Endothelial cell of umbilical vein (primary cell): ENCODE measurements at regions not wholly inside any gene's neighbourhood (a gene's known extent, or its start where the extent isn't known, plus 50 kb on each side); places are given as distances from the start of the nearest gene placed in this dataset.

Experiments used
- BruUV-seq: library from RNA; stranded (reverse); fragments of 400-500 nt; replicated peaks from 2 replicates; lab custom pipeline; 2021; lab: Mats Ljungman, UMichigan
- CTCF ChIA-PET: fragments of 300-600, 350-600 bp; sonication (Branson Sonifier 250); formaldehyde crosslinking; loops from one replicate; lab custom pipeline; 2021; ENCODE audit warnings: antibody characterized with exemption, inconsistent platforms; lab: Charles Lee
- POLR2A ChIA-PET: fragments of 300-600, 350-600 bp; sonication (Branson Sonifier 250); formaldehyde crosslinking; loops from one replicate; lab custom pipeline; 2021; ENCODE audit warnings: antibody characterized with exemption, inconsistent platforms; lab: Charles Lee
- DNase-seq: peaks from one replicate; pipeline ENCODE4 v3.0.0-alpha.2; 2011; ENCODE audit warnings: low read depth, low spot score
- FAIRE-seq: peaks from 2 replicates; lab custom pipeline; 2011; peaks lifted over from hg19 to GRCh38; lab: Jason Lieb, UNC
- H2AFZ ChIP-seq: 2 replicates; pipeline ENCODE4 v1.6.0; 2012; ENCODE audit warnings: low read depth, low read length, control low read depth, inconsistent platforms
- H3K27ac ChIP-seq: 2 replicates; pipeline ENCODE4 v1.5.1; 2011; ENCODE audit warnings: low read depth, mild to moderate bottlenecking, control low read depth, low read length, moderate library complexity; ENCODE audit not compliant: insufficient read depth
- H3K27me3 ChIP-seq, 2 experiments: 2 replicates each; pipeline versions ENCODE4 v1.6.0 to v1.6.1; 2011; ENCODE audit warnings: low read length in 2 of 2, mixed read lengths in 1 of 2; ENCODE audit not compliant: control insufficient read depth in 2 of 2, insufficient read depth in 2 of 2
- H3K36me3 ChIP-seq, 2 experiments: 2 replicates in 1 of 2; 3 replicates in 1 of 2; pipeline ENCODE4 v1.5.1; 2011; ENCODE audit warnings: low read length in 2 of 2, mild to moderate bottlenecking in 1 of 2, moderate library complexity in 1 of 2; ENCODE audit not compliant: control insufficient read depth in 2 of 2, insufficient read depth in 2 of 2; ENCODE audit errors: extremely low read depth in 1 of 2
- H3K4me1 ChIP-seq: 3 replicates; pipeline ENCODE4 v1.5.1; 2011; ENCODE audit warnings: mild to moderate bottlenecking, low read length; ENCODE audit not compliant: control insufficient read depth, insufficient read depth; ENCODE audit errors: extremely low read depth
- H3K4me2 ChIP-seq: 2 replicates; pipeline ENCODE4 v1.6.1; 2011; ENCODE audit warnings: low read length, control low read depth, mixed read lengths; ENCODE audit not compliant: insufficient read depth
- H3K4me3 ChIP-seq, 3 experiments: fragments of 200-600 bp in 1 of 3; sonication (generic), shearing (Covaris generic) in 1 of 3; replicated peaks in 1 of 3; 2 replicates each; pipeline ENCODE4 v1.5.1; 2011 to 2016; ENCODE audit warnings: control low read depth in 3 of 3, low read length in 3 of 3, mild to moderate bottlenecking in 2 of 3, inconsistent platforms in 1 of 3, low read depth in 1 of 3, moderate library complexity in 1 of 3; ENCODE audit not compliant: insufficient read depth in 1 of 3
- H3K79me2 ChIP-seq: 2 replicates; pipeline ENCODE4 v1.6.0; 2012; ENCODE audit warnings: low read length, inconsistent platforms; ENCODE audit not compliant: control insufficient read depth, insufficient read depth
- H3K9ac ChIP-seq: replicated peaks from 2 replicates; pipeline ENCODE3; 2011; ENCODE audit warnings: low read length, control low read depth; ENCODE audit not compliant: insufficient read depth; ENCODE audit errors: extremely low read depth
- H3K9me1 ChIP-seq: replicated peaks from 3 replicates; pipeline ENCODE4 v1.6.0; 2011; ENCODE audit warnings: mild to moderate bottlenecking, low read length; ENCODE audit not compliant: control insufficient read depth, insufficient read depth; ENCODE audit errors: extremely low read depth
- H3K9me3 ChIP-seq: replicated peaks from 2 replicates; pipeline ENCODE4 v1.5.1; 2012; ENCODE audit warnings: low read length, inconsistent platforms; ENCODE audit not compliant: control insufficient read depth, insufficient read depth
- H4K20me1 ChIP-seq: replicated peaks from 2 replicates; pipeline ENCODE3; 2011; ENCODE audit warnings: mild to moderate bottlenecking, low read length; ENCODE audit not compliant: control insufficient read depth, insufficient read depth; ENCODE audit errors: extremely low read depth
- CTCF ChIP-seq, 2 donors: IDR thresholded peaks; 1 replicate in 1 of 2; 2 replicates in 1 of 2; pipeline ENCODE4 v1.5.1; 2011; ENCODE audit warnings: low read length in 2 of 2, mild to moderate bottlenecking in 2 of 2, moderate library complexity in 2 of 2, control low read depth in 1 of 2, inconsistent platforms in 1 of 2, low read depth in 1 of 2; ENCODE audit not compliant: insufficient read depth in 1 of 2; ENCODE audit errors: extremely low read depth in 1 of 2
- EZH2 ChIP-seq: IDR thresholded peaks from 2 replicates; pipeline ENCODE4 v1.6.1; 2012; ENCODE audit warnings: borderline replicate concordance, low read depth, mild to moderate bottlenecking, moderate library complexity, low read length, inconsistent platforms; ENCODE audit not compliant: severe bottlenecking
- FOS ChIP-seq: IDR thresholded peaks from 2 replicates; pipeline ENCODE4 v1.6.1; 2011; ENCODE audit warnings: mild to moderate bottlenecking, low read length, moderate library complexity, borderline replicate concordance; ENCODE audit not compliant: insufficient read depth
- GATA2 ChIP-seq: IDR thresholded peaks from 2 replicates; pipeline ENCODE4 v1.7.0; 2011; ENCODE audit warnings: low read depth, mild to moderate bottlenecking, moderate library complexity, mixed read lengths, low read length; ENCODE audit not compliant: insufficient read length, insufficient read depth
- JUN ChIP-seq: IDR thresholded peaks from 2 replicates; pipeline ENCODE4 v1.6.1; 2011; ENCODE audit warnings: borderline replicate concordance, low read depth; ENCODE audit not compliant: insufficient read length, insufficient read depth
- MAX ChIP-seq: IDR thresholded peaks from 2 replicates; pipeline ENCODE4 v1.6.1; 2011; ENCODE audit not compliant: insufficient read depth, insufficient read length
- MYC ChIP-seq: IDR thresholded peaks from one replicate; pipeline ENCODE4 v1.6.1; 2011; ENCODE audit warnings: mild to moderate bottlenecking, low read depth, low read length
- POLR2A ChIP-seq: IDR thresholded peaks from 2 replicates; pipeline ENCODE4 v1.6.1; 2012; ENCODE audit warnings: low read depth, mild to moderate bottlenecking, control low read depth, low read length
- POLR2AphosphoS5 ChIP-seq: IDR thresholded peaks from 2 replicates; pipeline ENCODE4 v1.6.1; 2012; ENCODE audit warnings: low read depth, mild to moderate bottlenecking, control low read depth, low read length, moderate library complexity; ENCODE audit not compliant: insufficient read depth
- dilution Hi-C: fragments of 300-500 bp; cut with MboI; formaldehyde crosslinking; loops from one replicate; pipeline ENCODE4 v1.15.0; 2019; ENCODE audit warnings: low sequenced_read_pairs; ENCODE audit not compliant: extremely low pct_ligation_motif_present
- intact Hi-C: fragments of 100-400 bp; cut with micrococcal nuclease; formaldehyde crosslinking; loops from one replicate; pipeline ENCODE4 v1.10.0; 2022

- no peaks in the 10 kb centered on the region for H3K9me1 ChIP-seq
- no peaks in the 10 kb centered on the region for H4K20me1 ChIP-seq
- intact Hi-C loops (no loop called here), dilution Hi-C loops (no loop called here)
- TF ChIP-seq JUN, result no peak
- TF ChIP-seq GATA2, result no peak
- TF ChIP-seq POLR2A, result no peak
- TF ChIP-seq FOS, result no peak
- no peak for TF ChIP-seq MYC
- no peak for TF ChIP-seq CTCF (IDR thresholded peaks at IDR 0.05; ENCODE audit: extremely low read depth in 1 of 2, insufficient read depth in 1 of 2, low read depth in 1 of 2, low read length in 2 of 2)
- no peak for TF ChIP-seq POLR2AphosphoS5
- TF ChIP-seq MAX, result no peak
- TF ChIP-seq EZH2, result no peak
- H3K4me2 ChIP-seq, result no peak overlapping the region
- ChIA-PET CTCF (no interaction called here), POLR2A (no interaction called here)
- no peak overlapping the region for H3K4me3 ChIP-seq
- BruUV-seq, result no TSS peak
- no peak for DNase-seq
- H2AFZ ChIP-seq, result no peak overlapping the region
- H3K27ac ChIP-seq, result no peak overlapping the region
- H3K4me1 ChIP-seq, result no peaks in the 10 kb centered on the region
- no peak for FAIRE-seq
- no peak overlapping the region for H3K9ac ChIP-seq
- H3K79me2 ChIP-seq, result no peaks in the 10 kb centered on the region
- H3K9me3 ChIP-seq, result peaks cover 2% of the 10 kb centered on the region
- no peaks in the 10 kb centered on the region for H3K36me3 ChIP-seq
- H3K27me3 ChIP-seq, result no peaks in the 10 kb centered on the region
Measured at GRCh38 chr17:74149597-74150427, 53.7 kb upstream of the RPL38 start.
